PC-9 (cell line): ENCODE measurements at regions not wholly inside any gene's neighbourhood (a gene's known extent, or its start where the extent isn't known, plus 50 kb on each side); places are given as distances from the start of the nearest gene placed in this dataset.

Source experiments
- CTCF ChIP-seq: fragments of 200-600 bp; sonication (generic); conservative IDR thresholded peaks from 2 replicates; pipeline ENCODE4 v1.6.1; 2017; ENCODE audit warnings: mixed run types, antibody characterized with exemption, mild to moderate bottlenecking, moderate library complexity
- EZH2 ChIP-seq: fragments of 200-600 bp; sonication (generic); IDR thresholded peaks from 2 replicates; pipeline ENCODE4 v1.8.0; 2017; ENCODE audit warnings: antibody characterized with exemption, low read depth

- no peak for TF ChIP-seq CTCF
- TF ChIP-seq EZH2: no peak
Observed at GRCh38 chr12:30142301-30142700, 358.6 kb upstream of the TMTC1 start.
